KMS-11 (cell line): ENCODE measurements at regions not wholly inside any gene's neighbourhood (a gene's known extent, or its start where the extent isn't known, plus 50 kb on each side); places are given as distances from the start of the nearest gene placed in this dataset.
"Not testable (repeated sequence)": the region's sequence is repeated elsewhere in the genome, so short reads cannot be mapped to it uniquely, and the experiment has no call there.

Experiments
- H2AFZ ChIP-seq: fragments of 200-600 bp; sonication (generic); 2 replicates; pipeline ENCODE4 v1.6.1; 2016; ENCODE audit warnings: antibody characterized with exemption, mixed run types, low read depth
- H3K27ac ChIP-seq: fragments of 200-600 bp; sonication (generic); 2 replicates; pipeline ENCODE4 v1.6.1; 2016; ENCODE audit warnings: mild to moderate bottlenecking, mixed run types
- H3K27me3 ChIP-seq: fragments of 200-600 bp; sonication (generic); 2 replicates; pipeline ENCODE4 v1.6.1; 2017; ENCODE audit warnings: mild to moderate bottlenecking, low read depth, mixed run types, moderate library complexity; ENCODE audit not compliant: insufficient read depth
- H3K36me3 ChIP-seq: fragments of 200-600 bp; sonication (generic); 2 replicates; pipeline ENCODE4 v1.6.1; 2017; ENCODE audit warnings: mild to moderate bottlenecking, mixed run types; ENCODE audit not compliant: insufficient read depth
- H3K4me1 ChIP-seq: fragments of 200-600 bp; sonication (generic); 2 replicates; pipeline ENCODE4 v1.6.1; 2016; ENCODE audit warnings: mild to moderate bottlenecking, low read depth, mixed run types; ENCODE audit not compliant: poor library complexity, severe bottlenecking
- H3K4me2 ChIP-seq: fragments of 200-600 bp; sonication (generic); 2 replicates; pipeline ENCODE4 v1.7.0; 2016; ENCODE audit warnings: mild to moderate bottlenecking, mixed run types
- H3K4me3 ChIP-seq: fragments of 200-600 bp; sonication (generic); IDR thresholded peaks from 2 replicates; pipeline ENCODE4 v1.6.1; 2017; ENCODE audit warnings: low read depth, low read length, mixed read lengths; ENCODE audit not compliant: insufficient read depth
- H3K79me2 ChIP-seq: fragments of 200-600 bp; sonication (generic); 2 replicates; pipeline ENCODE4 v1.6.1; 2016; ENCODE audit warnings: low read depth, mixed run types; ENCODE audit not compliant: insufficient read depth
- H3K9ac ChIP-seq: fragments of 200-600 bp; sonication (generic); 2 replicates; pipeline ENCODE4 v1.6.1; 2016; ENCODE audit warnings: mild to moderate bottlenecking, mixed run types
- H4K20me1 ChIP-seq: fragments of 200-600 bp; sonication (generic); 2 replicates; pipeline ENCODE4 v1.6.1; 2016; ENCODE audit warnings: mild to moderate bottlenecking, mixed run types; ENCODE audit not compliant: insufficient read depth
- TF ChIP-seq, protein P1 (sequence below): fragments of 200-600 bp; sonication (generic); conservative IDR thresholded peaks from 2 replicates; pipeline ENCODE4 v1.6.1; 2017; ENCODE audit warnings: low read depth, mild to moderate bottlenecking, antibody characterized with exemption, low read length, moderate library complexity, mixed read lengths

DNA sequence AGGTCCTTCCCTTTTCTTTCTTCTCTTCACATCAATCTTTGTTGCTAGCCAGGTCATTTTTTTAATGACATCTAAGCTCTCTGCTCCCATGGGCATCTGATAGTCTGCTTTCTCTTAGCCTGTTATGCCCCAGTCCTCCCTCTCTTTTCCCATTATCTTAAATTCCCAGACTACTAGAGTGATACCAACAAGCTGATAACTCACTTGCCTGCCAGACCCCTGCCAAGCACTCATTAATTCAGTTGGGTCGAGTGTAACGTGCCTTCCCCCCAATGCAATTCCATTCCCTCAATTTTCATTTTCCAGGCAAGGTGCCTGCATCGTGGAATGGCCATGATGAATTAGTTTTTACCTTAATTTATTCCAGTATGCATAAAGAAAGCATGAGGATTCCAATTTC, 450.8 kb upstream of the ADAMTS9 start:
- Histone ChIP-seq H3K4me3 (no peak overlapping the region), H3K4me1 (no peaks in the 10 kb centered on the region), H3K36me3 (no peaks in the 10 kb centered on the region), H3K9ac (no peak overlapping the region), H2AFZ (no peak overlapping the region), H4K20me1 (no peaks in the 10 kb centered on the region), H3K79me2 (no peaks in the 10 kb centered on the region), H3K4me2 (no peak overlapping the region), H3K27ac (no peak overlapping the region), H3K27me3 (no peaks in the 10 kb centered on the region)
- TF ChIP-seq, protein P1, sequence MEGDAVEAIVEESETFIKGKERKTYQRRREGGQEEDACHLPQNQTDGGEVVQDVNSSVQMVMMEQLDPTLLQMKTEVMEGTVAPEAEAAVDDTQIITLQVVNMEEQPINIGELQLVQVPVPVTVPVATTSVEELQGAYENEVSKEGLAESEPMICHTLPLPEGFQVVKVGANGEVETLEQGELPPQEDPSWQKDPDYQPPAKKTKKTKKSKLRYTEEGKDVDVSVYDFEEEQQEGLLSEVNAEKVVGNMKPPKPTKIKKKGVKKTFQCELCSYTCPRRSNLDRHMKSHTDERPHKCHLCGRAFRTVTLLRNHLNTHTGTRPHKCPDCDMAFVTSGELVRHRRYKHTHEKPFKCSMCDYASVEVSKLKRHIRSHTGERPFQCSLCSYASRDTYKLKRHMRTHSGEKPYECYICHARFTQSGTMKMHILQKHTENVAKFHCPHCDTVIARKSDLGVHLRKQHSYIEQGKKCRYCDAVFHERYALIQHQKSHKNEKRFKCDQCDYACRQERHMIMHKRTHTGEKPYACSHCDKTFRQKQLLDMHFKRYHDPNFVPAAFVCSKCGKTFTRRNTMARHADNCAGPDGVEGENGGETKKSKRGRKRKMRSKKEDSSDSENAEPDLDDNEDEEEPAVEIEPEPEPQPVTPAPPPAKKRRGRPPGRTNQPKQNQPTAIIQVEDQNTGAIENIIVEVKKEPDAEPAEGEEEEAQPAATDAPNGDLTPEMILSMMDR: no peak

DNA sequence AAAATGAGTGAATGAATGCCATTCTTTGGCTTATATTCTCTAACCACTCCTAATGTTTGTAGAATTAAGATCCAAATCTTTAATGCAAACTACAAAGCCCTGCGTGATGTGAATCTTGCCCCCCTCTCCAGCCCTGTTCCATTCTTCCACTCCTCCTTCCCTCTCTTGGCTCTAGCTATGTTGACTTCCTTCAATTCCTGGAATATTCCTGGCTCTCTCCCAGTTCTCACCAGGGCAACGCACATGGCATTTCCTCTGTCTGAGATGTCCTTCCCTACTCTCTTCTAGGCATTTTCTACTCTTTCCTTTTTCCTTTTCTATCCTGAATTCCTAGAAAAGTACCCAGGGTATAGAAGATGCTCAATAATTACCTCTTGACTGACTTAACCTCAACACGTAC, 446.0 kb upstream of the ADAMTS9 start:
- H3K9ac ChIP-seq, H3K79me2 ChIP-seq, H3K4me1 ChIP-seq, H3K27ac ChIP-seq, H3K4me2 ChIP-seq, H3K4me3 ChIP-seq, H3K36me3 ChIP-seq, H2AFZ ChIP-seq, H3K27me3 ChIP-seq, H4K20me1 ChIP-seq: not testable (repeated sequence)

DNA sequence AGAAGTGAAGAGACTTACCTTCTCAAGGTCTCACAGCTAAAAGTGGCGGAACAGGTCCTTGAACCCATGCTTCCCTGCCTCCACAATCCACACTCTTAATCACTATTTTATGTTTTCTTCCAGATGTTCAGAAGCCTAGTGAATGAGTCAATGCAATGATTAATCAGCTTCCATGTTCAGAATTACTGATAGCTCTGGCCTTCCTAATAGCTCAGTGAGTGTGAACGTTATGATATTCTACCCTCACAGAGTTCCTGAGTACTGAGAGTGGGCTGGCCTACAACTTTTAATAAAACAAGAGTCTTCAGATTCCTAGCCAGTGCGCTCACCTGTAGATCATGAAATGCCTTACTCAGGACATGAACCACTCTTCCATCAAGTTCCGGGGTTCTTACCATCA, 443.0 kb upstream of the ADAMTS9 start:
- Histone ChIP-seq H2AFZ (no peak overlapping the region), H3K27ac (no peak overlapping the region), H3K4me3 (no peak overlapping the region), H3K27me3 (no peaks in the 10 kb centered on the region), H3K79me2 (no peaks in the 10 kb centered on the region), H3K9ac (no peak overlapping the region), H3K4me1 (no peaks in the 10 kb centered on the region), H3K4me2 (no peak overlapping the region), H4K20me1 (no peaks in the 10 kb centered on the region), H3K36me3 (no peaks in the 10 kb centered on the region)
- TF ChIP-seq, protein P1: no peak

DNA sequence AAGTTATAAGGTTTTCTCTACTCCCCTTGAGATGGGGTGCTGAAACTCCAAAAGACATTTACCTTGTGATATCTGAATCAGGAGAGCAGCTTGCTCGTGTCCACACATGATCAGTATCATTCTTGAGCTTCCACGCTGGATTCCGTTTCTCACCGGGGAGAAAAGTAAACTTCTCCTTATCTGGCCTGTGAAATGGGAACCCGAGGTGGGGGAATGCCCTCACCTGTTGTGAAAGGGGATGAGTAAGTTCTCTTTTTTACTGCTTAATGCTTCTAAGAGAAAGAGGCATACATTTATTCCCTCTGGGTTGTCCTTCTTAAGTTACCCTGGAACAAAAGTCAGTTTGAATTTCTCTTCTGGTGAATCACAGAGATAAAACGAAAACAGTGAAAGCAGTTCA, 440.5 kb upstream of the ADAMTS9 start:
- TF ChIP-seq, protein P1: no peak
- Histone ChIP-seq H3K79me2 (no peaks in the 10 kb centered on the region), H3K27ac (no peak overlapping the region), H3K4me3 (no peak overlapping the region), H3K9ac (no peak overlapping the region), H3K36me3 (no peaks in the 10 kb centered on the region), H3K4me1 (no peaks in the 10 kb centered on the region), H3K27me3 (no peaks in the 10 kb centered on the region), H4K20me1 (no peaks in the 10 kb centered on the region), H2AFZ (no peak overlapping the region), H3K4me2 (no peak overlapping the region)

DNA sequence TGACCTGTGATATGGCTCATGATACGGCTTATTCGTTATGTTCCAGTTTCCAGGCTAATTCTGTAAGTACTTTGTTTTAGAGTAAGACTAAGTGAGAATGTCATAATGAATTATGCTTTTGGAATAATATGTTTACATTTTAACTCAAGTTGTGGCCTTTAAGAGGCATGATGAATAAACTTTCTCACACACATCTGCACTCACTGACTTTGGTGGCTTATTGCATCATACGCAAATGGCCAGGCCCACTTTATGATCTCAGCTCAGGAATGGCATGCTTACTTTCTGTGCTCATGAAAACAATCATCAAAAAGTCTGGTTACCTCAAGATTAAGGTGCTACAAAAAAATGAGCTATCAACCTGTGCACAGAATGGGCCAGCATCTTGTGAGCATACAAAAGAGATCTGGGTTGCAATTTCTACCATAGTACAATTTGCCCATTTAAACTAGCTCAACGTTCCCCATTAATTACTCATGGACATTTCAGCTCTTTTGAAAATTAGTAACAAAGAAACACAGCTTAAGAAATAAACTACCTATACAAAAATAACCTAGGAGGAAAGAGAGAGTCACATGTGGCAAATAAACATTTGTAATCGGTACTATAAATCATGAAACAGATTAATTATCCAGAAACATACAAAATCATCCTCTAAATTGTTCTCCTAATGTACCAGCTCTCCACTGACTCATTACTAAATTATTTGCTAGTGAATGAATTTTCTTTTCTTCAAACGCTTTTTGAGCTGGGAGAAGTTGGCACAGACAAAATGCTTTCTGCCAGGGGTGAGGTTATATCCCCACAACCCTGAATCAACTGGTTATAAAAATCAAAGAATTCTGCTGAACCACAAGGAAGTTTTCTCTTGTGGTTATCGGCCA, 439.0 kb upstream of the ADAMTS9 start:
- H3K27me3 ChIP-seq: no peaks in the 10 kb centered on the region
- H2AFZ ChIP-seq: no peak overlapping the region
- no peaks in the 10 kb centered on the region for H4K20me1 ChIP-seq
- TF ChIP-seq, protein P1: no peak
- H3K36me3 ChIP-seq: no peaks in the 10 kb centered on the region
- H3K4me3 ChIP-seq: no peak overlapping the region
- no peak overlapping the region for H3K4me2 ChIP-seq
- no peaks in the 10 kb centered on the region for H3K4me1 ChIP-seq
- no peaks in the 10 kb centered on the region for H3K79me2 ChIP-seq
- H3K9ac ChIP-seq: no peak overlapping the region
- no peak overlapping the region for H3K27ac ChIP-seq

DNA sequence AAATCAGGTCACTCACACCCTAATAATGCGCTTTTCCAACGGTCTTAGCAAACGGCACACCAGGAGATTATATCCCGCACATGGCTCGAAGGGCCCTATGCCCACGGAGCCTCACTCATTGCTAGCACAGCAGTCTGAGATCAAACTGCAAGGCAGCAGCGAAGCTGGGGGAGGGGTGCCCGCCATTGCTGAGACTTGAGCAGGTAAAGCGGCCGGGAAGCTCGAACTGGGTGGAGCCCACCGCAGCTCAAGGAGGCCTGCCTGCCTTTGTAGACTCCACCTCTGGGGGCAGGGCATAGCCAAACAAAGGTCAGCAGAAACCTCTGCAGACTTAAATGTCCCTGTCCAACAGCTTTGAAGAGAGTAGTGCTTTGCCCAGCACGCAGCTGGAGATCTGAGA, 432.4 kb upstream of the ADAMTS9 start:
- H3K27ac ChIP-seq, H3K9ac ChIP-seq, H3K4me3 ChIP-seq, H3K36me3 ChIP-seq, H3K79me2 ChIP-seq, H3K27me3 ChIP-seq, H3K4me1 ChIP-seq, H4K20me1 ChIP-seq, H3K4me2 ChIP-seq, H2AFZ ChIP-seq: not testable (repeated sequence)
